ENCODE measurements at regions not wholly inside any gene's neighbourhood (a gene's known extent, or its start where the extent isn't known, plus 50 kb on each side); places are given as distances from the start of the nearest gene placed in this dataset.

DNA sequence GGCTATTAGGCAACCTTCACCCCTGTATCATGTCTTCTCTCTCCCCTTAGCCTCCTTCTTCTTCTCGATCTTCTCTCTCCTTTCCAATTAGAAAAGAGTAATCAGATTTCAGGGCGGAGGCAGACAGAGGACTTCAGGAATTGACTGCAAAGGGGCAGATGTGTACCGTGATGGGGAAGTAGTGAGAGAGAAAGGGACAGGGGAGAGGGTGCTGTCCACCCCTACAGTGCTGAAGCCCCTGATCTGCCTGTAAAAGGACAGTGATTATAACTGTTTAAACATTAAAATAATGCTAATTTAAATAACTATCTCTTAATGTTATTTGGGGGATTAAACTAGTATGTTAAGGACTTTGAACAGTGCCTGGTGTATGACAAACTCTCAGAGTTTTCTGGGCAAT lies 178.5 kb downstream of the ACTR3 start (continued):
- TF ChIP-seq TSC22D2 (CRISPR knock-in tag; IDR thresholded peaks at IDR 0.05; ENCODE audit: borderline replicate concordance): no peak
- TF ChIP-seq, protein P1, sequence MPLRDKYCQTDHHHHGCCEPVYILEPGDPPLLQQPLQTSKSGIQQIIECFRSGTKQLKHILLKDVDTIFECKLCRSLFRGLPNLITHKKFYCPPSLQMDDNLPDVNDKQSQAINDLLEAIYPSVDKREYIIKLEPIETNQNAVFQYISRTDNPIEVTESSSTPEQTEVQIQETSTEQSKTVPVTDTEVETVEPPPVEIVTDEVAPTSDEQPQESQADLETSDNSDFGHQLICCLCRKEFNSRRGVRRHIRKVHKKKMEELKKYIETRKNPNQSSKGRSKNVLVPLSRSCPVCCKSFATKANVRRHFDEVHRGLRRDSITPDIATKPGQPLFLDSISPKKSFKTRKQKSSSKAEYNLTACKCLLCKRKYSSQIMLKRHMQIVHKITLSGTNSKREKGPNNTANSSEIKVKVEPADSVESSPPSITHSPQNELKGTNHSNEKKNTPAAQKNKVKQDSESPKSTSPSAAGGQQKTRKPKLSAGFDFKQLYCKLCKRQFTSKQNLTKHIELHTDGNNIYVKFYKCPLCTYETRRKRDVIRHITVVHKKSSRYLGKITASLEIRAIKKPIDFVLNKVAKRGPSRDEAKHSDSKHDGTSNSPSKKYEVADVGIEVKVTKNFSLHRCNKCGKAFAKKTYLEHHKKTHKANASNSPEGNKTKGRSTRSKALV (CRISPR knock-in tag; IDR thresholded peaks at IDR 0.05): no peak
- TF ChIP-seq ZNF562 (CRISPR knock-in tag; IDR thresholded peaks at IDR 0.05; ENCODE audit: borderline replicate concordance): no peak
- TF ChIP-seq CBX1 (IDR thresholded peaks at IDR 0.05; ENCODE audit: low read depth): no peak
- no peak for TF ChIP-seq SMARCE1 (IDR thresholded peaks at IDR 0.05; ENCODE audit: borderline replicate concordance)
- TF ChIP-seq, protein P2, sequence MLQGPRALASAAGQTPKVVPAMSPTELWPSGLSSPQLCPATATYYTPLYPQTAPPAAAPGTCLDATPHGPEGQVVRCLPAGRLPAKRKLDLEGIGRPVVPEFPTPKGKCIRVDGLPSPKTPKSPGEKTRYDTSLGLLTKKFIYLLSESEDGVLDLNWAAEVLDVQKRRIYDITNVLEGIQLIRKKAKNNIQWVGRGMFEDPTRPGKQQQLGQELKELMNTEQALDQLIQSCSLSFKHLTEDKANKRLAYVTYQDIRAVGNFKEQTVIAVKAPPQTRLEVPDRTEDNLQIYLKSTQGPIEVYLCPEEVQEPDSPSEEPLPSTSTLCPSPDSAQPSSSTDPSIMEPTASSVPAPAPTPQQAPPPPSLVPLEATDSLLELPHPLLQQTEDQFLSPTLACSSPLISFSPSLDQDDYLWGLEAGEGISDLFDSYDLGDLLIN (CRISPR knock-in tag; IDR thresholded peaks at IDR 0.05; ENCODE audit: borderline replicate concordance): no peak; the same call in 1 of the 2 replicates
- TF ChIP-seq ZNF790 (CRISPR knock-in tag; IDR thresholded peaks at IDR 0.05; ENCODE audit: borderline replicate concordance): no peak
- no peak for TF ChIP-seq ZNF883 (CRISPR knock-in tag; IDR thresholded peaks at IDR 0.05; ENCODE audit: not compliant biosample characterization)
- 0 out of 2 replicates have a peak, but pooled peaks have one; percentile 37 for TF ChIP-seq ZFP82 (CRISPR knock-in tag; IDR thresholded peaks at IDR 0.05; ENCODE audit: borderline replicate concordance)
- peak; percentile 33; the same call in 1 of the 2 replicates for TF ChIP-seq MED1 (CRISPR knock-in tag; IDR thresholded peaks at IDR 0.05)
- TF ChIP-seq ZBTB49 (CRISPR knock-in tag; IDR thresholded peaks at IDR 0.05; ENCODE audit: borderline replicate concordance): no peak
- TF ChIP-seq, protein P3, sequence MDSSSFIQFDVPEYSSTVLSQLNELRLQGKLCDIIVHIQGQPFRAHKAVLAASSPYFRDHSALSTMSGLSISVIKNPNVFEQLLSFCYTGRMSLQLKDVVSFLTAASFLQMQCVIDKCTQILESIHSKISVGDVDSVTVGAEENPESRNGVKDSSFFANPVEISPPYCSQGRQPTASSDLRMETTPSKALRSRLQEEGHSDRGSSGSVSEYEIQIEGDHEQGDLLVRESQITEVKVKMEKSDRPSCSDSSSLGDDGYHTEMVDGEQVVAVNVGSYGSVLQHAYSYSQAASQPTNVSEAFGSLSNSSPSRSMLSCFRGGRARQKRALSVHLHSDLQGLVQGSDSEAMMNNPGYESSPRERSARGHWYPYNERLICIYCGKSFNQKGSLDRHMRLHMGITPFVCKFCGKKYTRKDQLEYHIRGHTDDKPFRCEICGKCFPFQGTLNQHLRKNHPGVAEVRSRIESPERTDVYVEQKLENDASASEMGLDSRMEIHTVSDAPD (CRISPR knock-in tag; IDR thresholded peaks at IDR 0.05): no peak
- TF ChIP-seq ZZZ3 (CRISPR knock-in tag; IDR thresholded peaks at IDR 0.05; ENCODE audit: borderline replicate concordance): no peak
- no peak for TF ChIP-seq ZNF772 (CRISPR knock-in tag; IDR thresholded peaks at IDR 0.05)
- TF ChIP-seq, protein P4, sequence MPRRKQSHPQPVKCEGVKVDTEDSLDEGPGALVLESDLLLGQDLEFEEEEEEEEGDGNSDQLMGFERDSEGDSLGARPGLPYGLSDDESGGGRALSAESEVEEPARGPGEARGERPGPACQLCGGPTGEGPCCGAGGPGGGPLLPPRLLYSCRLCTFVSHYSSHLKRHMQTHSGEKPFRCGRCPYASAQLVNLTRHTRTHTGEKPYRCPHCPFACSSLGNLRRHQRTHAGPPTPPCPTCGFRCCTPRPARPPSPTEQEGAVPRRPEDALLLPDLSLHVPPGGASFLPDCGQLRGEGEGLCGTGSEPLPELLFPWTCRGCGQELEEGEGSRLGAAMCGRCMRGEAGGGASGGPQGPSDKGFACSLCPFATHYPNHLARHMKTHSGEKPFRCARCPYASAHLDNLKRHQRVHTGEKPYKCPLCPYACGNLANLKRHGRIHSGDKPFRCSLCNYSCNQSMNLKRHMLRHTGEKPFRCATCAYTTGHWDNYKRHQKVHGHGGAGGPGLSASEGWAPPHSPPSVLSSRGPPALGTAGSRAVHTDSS (CRISPR knock-in tag; conservative IDR thresholded peaks at IDR 0.05): no peak
- no peak for TF ChIP-seq ZBTB33 (CRISPR knock-in tag; IDR thresholded peaks at IDR 0.05)
- no peak for TF ChIP-seq ZNF619 (CRISPR knock-in tag; IDR thresholded peaks at IDR 0.05)
- TF ChIP-seq ZNF878 (CRISPR knock-in tag; IDR thresholded peaks at IDR 0.05): no peak
- TF ChIP-seq ERF (CRISPR knock-in tag; IDR thresholded peaks at IDR 0.05): 0 out of 2 replicates have a peak, but pooled peaks have one; percentile 36
- TF ChIP-seq HOXA5 (CRISPR knock-in tag; IDR thresholded peaks at IDR 0.05): 0 out of 2 replicates have a peak, but pooled peaks have one; percentile 41
